ENCODE measurements at regions not wholly inside any gene's neighbourhood (a gene's known extent, or its start where the extent isn't known, plus 50 kb on each side); places are given as distances from the start of the nearest gene placed in this dataset.
"Not testable (repeated sequence)": the region's sequence is repeated elsewhere in the genome, so short reads cannot be mapped to it uniquely, and the experiment has no call there.

DNA sequence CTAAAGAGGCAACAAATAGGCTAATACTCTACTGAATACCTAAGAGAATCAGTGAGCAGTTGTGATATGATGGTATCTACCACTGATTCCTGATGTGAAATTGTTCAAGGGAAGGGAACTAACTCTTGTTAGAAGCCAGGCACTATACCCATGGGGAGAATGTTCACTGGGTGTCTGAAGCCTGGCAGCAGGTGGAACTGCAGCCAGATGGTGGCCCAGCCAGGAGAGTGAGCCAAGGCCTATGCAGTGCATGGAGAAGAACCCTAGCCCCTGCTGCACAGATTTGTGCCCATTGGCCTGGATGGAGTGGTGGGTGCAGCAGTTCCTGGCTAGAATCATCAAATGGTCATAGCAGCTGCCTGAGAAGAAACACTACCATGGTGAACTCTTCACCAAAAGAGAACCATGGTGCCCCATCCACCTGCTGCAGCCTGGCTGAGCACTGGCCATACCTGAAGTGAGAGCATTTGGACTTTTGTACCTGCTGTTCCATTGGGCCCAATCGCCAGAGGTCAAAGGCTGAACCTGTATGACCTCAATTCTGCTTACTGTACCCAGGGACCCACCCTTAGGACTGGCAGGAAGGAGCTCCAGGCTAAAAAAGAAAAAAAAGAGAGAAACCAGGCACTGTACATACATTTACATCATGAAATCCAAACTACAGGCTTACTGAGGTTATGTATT, 118.8 kb upstream of the IVNS1ABP start:
- TF ChIP-seq, protein P1, sequence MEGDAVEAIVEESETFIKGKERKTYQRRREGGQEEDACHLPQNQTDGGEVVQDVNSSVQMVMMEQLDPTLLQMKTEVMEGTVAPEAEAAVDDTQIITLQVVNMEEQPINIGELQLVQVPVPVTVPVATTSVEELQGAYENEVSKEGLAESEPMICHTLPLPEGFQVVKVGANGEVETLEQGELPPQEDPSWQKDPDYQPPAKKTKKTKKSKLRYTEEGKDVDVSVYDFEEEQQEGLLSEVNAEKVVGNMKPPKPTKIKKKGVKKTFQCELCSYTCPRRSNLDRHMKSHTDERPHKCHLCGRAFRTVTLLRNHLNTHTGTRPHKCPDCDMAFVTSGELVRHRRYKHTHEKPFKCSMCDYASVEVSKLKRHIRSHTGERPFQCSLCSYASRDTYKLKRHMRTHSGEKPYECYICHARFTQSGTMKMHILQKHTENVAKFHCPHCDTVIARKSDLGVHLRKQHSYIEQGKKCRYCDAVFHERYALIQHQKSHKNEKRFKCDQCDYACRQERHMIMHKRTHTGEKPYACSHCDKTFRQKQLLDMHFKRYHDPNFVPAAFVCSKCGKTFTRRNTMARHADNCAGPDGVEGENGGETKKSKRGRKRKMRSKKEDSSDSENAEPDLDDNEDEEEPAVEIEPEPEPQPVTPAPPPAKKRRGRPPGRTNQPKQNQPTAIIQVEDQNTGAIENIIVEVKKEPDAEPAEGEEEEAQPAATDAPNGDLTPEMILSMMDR (conservative IDR thresholded peaks at IDR 0.05): no peak
- no peak overlapping the region for H3K27ac ChIP-seq

DNA sequence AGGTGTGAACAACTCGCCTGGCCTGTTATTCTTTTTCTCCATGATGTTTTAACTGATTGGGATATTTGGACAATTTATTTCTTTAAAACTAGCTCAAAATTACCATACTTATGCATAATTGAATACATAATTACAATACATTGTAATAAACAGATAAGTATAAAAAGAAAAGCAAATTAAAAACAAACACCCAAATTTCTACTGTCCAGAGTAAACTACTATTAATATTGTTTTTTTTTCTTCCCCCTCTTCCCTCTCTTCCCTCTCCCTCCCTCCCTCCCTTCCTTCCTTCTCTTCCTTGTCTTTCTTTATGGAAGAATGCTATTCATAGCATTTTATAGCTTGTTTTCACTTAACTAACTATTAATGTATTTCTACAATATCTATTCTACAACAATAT, 117.7 kb upstream of the IVNS1ABP start:
- TF ChIP-seq, protein P1 (conservative IDR thresholded peaks at IDR 0.05): no peak
- no peak overlapping the region for H3K27ac ChIP-seq

DNA sequence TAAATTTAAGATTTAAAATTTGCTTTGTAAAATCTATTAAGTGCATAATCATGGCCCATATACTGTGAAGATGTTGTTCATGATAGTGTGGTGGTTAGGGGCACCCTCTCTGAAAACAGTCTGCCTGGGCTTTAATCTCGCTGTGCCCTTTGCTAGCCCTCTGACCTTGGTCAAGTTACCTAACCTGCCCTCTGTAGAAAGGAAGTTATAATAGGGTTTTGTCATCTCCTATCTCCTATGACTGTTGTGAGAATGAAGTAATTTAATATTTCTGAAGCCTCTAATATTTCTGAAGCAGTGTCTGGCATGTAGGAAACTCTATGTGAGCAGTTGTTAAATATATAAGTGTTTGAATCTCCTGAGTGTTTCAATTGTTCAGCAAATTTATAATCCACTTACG, 116.6 kb upstream of the IVNS1ABP start:
- TF ChIP-seq, protein P1 (conservative IDR thresholded peaks at IDR 0.05): no peak
- no peak overlapping the region for H3K27ac ChIP-seq

DNA sequence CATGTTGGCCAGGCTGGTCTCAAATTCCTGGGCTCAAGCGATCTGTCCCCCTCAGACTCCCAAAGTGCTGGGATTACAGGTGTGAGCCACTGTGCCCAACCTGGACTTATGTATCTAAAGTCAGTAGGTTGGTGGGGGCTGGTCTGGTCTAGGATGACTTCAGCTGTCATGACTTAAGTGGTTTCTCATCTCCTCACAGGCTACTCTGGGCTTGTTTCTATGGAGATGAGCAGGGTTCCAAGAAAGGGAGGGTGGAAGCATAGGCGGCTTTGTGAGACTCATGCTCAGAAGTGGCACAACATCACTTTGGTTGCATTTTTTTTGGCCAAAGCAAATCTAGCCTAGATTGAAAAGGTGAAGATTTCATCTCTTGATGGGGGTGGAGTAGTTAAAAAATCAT, 115.9 kb upstream of the IVNS1ABP start:
- no peak overlapping the region for H3K27ac ChIP-seq
- TF ChIP-seq, protein P1 (conservative IDR thresholded peaks at IDR 0.05): no peak

DNA sequence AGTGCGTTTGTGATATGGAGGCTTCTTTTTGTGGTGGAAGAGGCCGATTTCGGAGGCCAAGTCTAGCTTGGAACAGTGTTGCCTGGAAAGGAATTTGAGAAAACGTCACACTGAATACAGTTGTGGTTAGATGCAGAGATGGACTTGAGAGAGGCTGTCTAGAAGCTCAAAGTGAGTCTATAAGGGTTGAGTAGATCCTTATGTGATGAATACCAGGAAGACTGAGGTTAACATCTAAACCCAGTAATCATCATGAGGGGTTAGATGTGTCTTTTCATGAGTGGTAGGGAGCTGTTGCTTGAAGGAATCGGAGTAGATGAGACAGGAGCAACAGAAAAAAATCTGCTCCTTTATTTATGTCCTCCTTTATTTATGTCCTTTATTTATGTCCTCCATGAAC, 114.6 kb upstream of the IVNS1ABP start:
- TF ChIP-seq, protein P1 (conservative IDR thresholded peaks at IDR 0.05): no peak
- no peak overlapping the region for H3K27ac ChIP-seq

DNA sequence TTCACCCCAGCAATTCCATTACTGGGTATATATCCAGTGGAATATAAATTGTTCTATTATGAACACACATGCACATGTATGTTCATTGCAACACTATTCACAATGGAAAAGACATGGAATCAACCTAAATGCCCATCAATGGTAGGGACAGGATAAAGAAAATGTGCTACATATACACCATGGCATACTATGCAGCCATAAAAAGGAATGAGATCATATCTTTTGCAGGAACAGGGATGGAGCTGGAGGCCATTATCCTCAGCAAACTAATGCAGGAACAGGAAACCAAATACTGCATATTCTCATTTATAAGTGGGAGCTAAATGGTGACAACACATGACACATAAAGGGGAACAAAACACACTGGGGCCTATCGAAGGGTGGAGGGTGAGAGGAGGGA, 112.6 kb upstream of the IVNS1ABP start:
- not testable (repeated sequence) for H3K27ac ChIP-seq

DNA sequence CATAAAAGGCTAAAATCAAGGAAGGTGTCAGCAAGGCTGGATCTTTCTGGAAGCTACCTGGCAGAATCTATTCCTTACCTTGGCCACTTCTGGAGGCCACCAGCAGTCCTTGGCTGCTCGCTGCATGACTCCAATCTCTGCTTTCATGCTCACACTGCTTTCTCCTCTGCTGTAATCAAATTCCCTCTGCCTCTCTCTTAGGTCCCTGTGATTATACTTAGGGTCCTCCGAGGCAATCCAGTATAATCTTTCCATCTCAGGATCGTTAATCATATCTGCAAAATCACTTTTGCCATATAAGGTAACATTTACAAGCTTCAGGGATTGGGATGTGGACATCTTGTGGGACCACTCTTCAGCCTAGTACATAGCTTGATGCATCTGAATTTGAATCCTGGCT, 110.7 kb upstream of the IVNS1ABP start:
- TF ChIP-seq, protein P1 (conservative IDR thresholded peaks at IDR 0.05): no peak
- no peak overlapping the region for H3K27ac ChIP-seq

DNA sequence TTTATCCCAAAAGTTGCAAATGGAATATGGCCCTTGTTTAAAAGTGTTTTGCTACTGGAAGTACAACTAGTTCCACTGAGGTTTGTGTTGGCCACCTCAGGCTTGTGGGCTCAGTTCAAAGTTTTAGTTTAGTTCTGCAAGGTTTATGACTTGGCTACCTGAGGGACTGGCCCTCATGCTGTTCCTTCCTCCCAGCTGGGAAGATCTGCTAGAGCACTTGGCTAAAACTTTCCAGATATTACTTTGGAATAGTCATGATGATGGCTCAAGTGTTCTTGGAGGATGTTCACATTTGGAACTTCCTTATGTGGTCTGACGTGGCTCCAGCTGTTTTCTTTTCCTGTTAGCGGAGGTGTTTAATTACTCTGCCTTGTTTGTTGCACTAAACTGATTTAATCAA, 110.2 kb upstream of the IVNS1ABP start:
- TF ChIP-seq, protein P1 (conservative IDR thresholded peaks at IDR 0.05): no peak
- no peak overlapping the region for H3K27ac ChIP-seq
